ENCODE measurements at regions not wholly inside any gene's neighbourhood (a gene's known extent, or its start where the extent isn't known, plus 50 kb on each side); places are given as distances from the start of the nearest gene placed in this dataset.

DNA sequence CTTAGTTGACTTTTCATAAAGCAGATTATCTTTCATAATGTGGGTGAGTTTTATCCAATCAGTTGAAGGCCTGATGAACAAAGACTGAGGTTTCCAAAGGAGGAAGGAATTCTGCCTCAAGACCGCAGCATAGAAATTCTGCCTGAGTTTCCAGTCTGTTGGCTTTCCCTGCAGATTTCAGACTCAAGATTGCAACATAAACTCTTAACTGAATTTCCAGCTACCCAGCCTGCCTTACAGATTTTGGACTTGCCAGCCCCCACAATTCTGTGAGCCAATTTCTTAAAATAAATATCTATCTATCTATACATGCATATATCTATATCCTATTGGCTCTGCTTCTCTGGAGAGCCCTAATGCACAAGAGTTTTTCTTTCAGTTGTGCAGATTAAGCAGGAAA is 57.3 kb upstream of the SMLR1 start:
- Mint-ChIP-seq H3K4me1 (no peaks in the 10 kb centered on the region), H3K27me3 (ENCODE audit: low read depth) (no peaks in the 10 kb centered on the region), H3K27ac (no peak overlapping the region), H3K36me3 (no peaks in the 10 kb centered on the region), H3K4me3 (no peak overlapping the region), H3K9me3 (no peaks in the 10 kb centered on the region)
- TF ChIP-seq, protein P1, sequence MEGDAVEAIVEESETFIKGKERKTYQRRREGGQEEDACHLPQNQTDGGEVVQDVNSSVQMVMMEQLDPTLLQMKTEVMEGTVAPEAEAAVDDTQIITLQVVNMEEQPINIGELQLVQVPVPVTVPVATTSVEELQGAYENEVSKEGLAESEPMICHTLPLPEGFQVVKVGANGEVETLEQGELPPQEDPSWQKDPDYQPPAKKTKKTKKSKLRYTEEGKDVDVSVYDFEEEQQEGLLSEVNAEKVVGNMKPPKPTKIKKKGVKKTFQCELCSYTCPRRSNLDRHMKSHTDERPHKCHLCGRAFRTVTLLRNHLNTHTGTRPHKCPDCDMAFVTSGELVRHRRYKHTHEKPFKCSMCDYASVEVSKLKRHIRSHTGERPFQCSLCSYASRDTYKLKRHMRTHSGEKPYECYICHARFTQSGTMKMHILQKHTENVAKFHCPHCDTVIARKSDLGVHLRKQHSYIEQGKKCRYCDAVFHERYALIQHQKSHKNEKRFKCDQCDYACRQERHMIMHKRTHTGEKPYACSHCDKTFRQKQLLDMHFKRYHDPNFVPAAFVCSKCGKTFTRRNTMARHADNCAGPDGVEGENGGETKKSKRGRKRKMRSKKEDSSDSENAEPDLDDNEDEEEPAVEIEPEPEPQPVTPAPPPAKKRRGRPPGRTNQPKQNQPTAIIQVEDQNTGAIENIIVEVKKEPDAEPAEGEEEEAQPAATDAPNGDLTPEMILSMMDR (IDR thresholded peaks at IDR 0.05; ENCODE audit: unreplicated experiment), result no peak
- DNase-seq (ENCODE audit: low spot score in 2 of 2, unreplicated experiment in 2 of 2), result no peak

DNA sequence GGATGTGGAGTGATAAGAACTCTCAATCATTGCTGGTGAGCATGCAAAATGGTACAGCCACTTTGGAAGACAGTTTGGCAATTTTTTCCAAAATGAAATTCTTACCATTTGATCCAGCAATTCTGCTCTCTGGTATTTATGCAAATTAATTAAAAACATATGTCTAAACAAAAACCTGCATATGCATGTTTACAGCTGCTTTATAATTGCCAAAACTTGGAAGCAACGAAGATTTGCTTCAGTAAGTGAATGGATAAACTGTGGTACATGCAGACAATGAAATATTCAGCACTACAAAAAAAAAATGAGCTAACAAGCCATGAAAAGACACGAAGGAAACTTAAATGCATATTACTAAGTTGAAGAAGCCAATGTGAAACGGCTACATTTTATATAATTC is 55.5 kb upstream of the SMLR1 start:
- TF ChIP-seq, protein P1 (IDR thresholded peaks at IDR 0.05; ENCODE audit: unreplicated experiment), result no peak
- Mint-ChIP-seq H3K27me3 (ENCODE audit: low read depth) (no peaks in the 10 kb centered on the region), H3K4me3 (no peak overlapping the region)

DNA sequence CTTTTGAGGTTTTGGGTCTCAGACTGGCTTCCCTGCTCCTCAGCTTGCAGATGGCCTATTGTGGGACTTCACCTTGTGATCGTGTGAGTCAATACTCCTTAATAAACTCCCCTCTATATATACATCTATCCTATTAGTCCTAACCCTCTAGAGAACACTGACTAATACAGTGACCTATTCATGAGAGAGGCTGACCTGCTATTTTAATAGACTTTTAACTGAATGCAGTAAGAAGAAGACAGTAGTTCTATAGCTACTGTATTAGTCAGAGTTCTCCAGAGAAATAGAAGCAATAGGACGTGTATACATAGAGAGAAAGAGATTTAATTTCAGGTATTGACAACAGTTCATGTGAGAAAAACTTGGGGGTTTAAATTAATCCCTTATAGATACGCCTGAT is 53.3 kb upstream of the SMLR1 start:
- H3K4me3 Mint-ChIP-seq, result no peak overlapping the region
- no peaks in the 10 kb centered on the region for H3K4me1 Mint-ChIP-seq
- TF ChIP-seq, protein P1 (IDR thresholded peaks at IDR 0.05; ENCODE audit: unreplicated experiment), result no peak

More for the DNA sequence above, 55.5 kb upstream of the SMLR1 start:
- Mint-ChIP-seq H3K9me3 (no peaks in the 10 kb centered on the region), H3K27ac (no peak overlapping the region), H3K36me3 (no peaks in the 10 kb centered on the region), H3K4me1 (no peaks in the 10 kb centered on the region)
- DNase-seq (ENCODE audit: low spot score in 2 of 2, unreplicated experiment in 2 of 2), result no peak

DNA sequence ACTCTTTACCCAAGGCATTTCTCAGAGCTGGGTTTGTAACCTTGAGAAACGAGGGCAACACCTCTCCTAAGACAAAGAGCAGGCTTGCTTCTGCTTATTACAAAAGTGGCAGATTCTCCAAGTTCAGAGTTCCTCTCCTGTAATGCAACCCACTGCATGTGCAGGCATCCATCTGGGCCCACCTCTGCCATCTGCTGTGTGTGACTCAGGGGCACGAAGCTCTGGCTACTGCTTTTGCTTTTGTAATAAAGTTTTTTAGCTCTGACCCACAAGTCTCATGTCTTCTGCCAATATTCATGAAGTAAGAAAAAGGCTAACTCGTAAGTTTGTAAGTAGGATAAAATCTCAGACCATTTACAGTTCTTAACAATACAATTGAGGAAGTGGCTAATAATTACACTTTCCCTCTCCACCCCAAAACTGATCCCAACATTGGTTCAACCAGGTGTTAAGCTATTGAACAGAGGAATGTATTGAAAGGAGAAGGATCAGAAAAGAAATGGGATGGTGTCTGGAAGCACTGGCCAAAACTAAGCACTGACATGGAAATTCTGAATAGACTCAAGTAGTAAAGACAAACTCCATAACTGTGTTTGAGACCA is 51.7 kb upstream of the SMLR1 start:
- Mint-ChIP-seq H3K9me3 (peaks cover 10% of the 10 kb centered on the region), H3K27me3 (ENCODE audit: low read depth) (no peaks in the 10 kb centered on the region), H3K4me3 (no peak overlapping the region), H3K36me3 (no peaks in the 10 kb centered on the region), H3K27ac (no peak overlapping the region), H3K4me1 (peaks cover 10% of the 10 kb centered on the region)
- TF ChIP-seq, protein P1 (IDR thresholded peaks at IDR 0.05; ENCODE audit: unreplicated experiment), result no peak
- no peak for DNase-seq (ENCODE audit: low spot score in 2 of 2, unreplicated experiment in 2 of 2)

More for the DNA sequence above, 53.3 kb upstream of the SMLR1 start:
- H3K27ac Mint-ChIP-seq, result no peak overlapping the region
- DNase-seq (ENCODE audit: low spot score in 2 of 2, unreplicated experiment in 2 of 2), result no peak
- H3K36me3 Mint-ChIP-seq, result no peaks in the 10 kb centered on the region
- no peaks in the 10 kb centered on the region for H3K9me3 Mint-ChIP-seq
- H3K27me3 Mint-ChIP-seq (ENCODE audit: low read depth), result no peaks in the 10 kb centered on the region

DNA sequence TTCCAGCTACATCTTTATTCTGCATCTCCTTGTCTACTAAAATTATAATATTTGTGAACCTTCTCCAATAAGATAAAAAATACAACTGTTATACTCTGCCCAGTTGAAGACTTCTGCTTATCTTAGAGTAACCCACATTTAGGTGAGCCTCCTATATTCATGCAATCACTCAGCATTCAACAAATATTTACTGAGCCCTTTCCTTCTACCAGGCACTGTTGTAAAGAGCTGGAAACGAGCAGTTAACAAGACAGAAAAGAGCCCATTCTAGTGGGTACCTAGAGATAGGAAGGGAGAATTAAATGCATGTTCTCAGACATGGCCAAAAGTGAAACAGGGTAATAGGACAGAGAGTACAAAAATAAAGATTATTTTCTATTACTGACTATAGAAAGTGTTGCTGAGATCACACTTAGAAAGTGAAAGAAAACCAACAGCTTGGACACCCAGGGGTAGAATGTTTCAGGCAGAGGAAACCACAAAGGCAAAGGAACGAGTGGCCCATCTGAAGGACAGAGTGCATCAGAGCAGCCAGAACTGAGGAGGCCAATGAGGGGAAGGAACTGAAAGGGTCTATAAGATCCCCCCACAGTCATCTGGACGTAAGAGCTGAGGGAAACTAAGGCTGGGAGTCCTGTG is 50.8 kb upstream of the SMLR1 start:
- H3K9me3 Mint-ChIP-seq, result peaks cover 12% of the 10 kb centered on the region
- H3K27ac Mint-ChIP-seq, result no peak overlapping the region

More for the DNA sequence above, 50.8 kb upstream of the SMLR1 start:
- Mint-ChIP-seq H3K4me1 (peaks cover 10% of the 10 kb centered on the region), H3K36me3 (no peaks in the 10 kb centered on the region), H3K27me3 (ENCODE audit: low read depth) (no peaks in the 10 kb centered on the region), H3K4me3 (no peak overlapping the region)
- TF ChIP-seq, protein P1 (IDR thresholded peaks at IDR 0.05; ENCODE audit: unreplicated experiment), result no peak
- no peak for DNase-seq (ENCODE audit: low spot score in 2 of 2, unreplicated experiment in 2 of 2)

All from mesothelial cell of epicardium (in vitro differentiated cells).